Mesothelial cell of epicardium (in vitro differentiated cells): ENCODE measurements at regions not wholly inside any gene's neighbourhood (a gene's known extent, or its start where the extent isn't known, plus 50 kb on each side); places are given as distances from the start of the nearest gene placed in this dataset.

Source experiments
- DNase-seq, 2 experiments: peaks; one replicate each; pipeline ENCODE4 v3.0.0; 2021; ENCODE audit warnings: low spot score in 2 of 2; ENCODE audit not compliant: unreplicated experiment in 2 of 2
- H3K27ac Mint-ChIP-seq: 2 replicates; pipeline ENCODE4 v1.8.0; 2021; ENCODE audit warnings: mixed read lengths
- H3K27me3 Mint-ChIP-seq: 2 replicates; pipeline ENCODE4 v1.8.0; 2021; ENCODE audit warnings: low read depth, mixed read lengths
- H3K36me3 Mint-ChIP-seq: 2 replicates; pipeline ENCODE4 v1.8.0; 2021; ENCODE audit warnings: mixed read lengths
- H3K4me1 Mint-ChIP-seq: 2 replicates; pipeline ENCODE4 v1.8.0; 2021; ENCODE audit warnings: mixed read lengths
- H3K4me3 Mint-ChIP-seq: 2 replicates; pipeline ENCODE4 v1.8.0; 2021; ENCODE audit warnings: mild to moderate bottlenecking, moderate library complexity, mixed read lengths
- H3K9me3 Mint-ChIP-seq: 2 replicates; pipeline ENCODE4 v1.8.0; 2021; ENCODE audit warnings: mixed read lengths
- CTCF ChIP-seq: fragments of 200-600 bp; sonication (generic); IDR thresholded peaks from one replicate; pipeline ENCODE4 v1.5.0; 2021; ENCODE audit warnings: antibody characterized with exemption; ENCODE audit not compliant: unreplicated experiment

DNA sequence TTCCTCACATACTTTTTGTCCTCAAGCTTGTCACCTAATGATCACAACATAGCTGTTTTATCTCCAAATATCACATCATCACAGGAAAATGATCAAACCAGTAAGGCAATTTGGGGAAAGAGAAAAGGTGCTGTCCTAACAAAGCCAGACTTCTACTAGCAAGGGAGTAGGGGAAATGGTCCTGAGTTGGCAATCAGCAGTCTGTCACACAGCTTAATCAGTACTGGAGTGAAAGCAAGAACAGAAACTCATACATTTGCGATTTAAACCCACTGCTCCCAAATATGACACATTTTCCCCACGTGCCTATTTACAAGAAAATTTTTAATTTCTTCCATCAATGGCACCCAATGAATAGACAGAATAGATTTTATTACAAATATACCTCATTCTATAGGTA is 546.8 kb upstream of the FMR1 start:
- Mint-ChIP-seq H3K4me1 (no peaks in the 10 kb centered on the region), H3K27me3 (no peaks in the 10 kb centered on the region), H3K9me3 (peaks cover 41% of the 10 kb centered on the region), H3K36me3 (no peaks in the 10 kb centered on the region), H3K4me3 (no peak overlapping the region), H3K27ac (no peak overlapping the region)
- no peak for TF ChIP-seq CTCF
- DNase-seq, result no peak

DNA sequence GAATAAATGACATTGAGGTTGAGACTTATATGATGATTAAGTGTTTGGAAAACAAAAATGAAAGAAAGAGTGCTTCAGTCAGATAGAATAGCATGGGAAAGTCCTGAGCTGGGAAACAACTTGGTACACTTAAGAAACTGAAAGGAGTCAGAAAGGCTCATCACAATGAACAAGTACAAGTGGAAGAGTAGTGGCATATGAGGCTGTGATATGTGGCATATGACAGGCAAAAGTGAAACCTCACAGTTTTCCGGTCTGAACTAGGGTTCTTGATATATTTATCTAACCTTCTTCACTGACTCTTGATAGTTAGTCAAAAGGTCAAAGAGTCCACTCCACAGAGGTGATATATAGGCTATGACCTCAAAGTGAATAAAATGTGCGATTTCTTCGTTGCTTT is 537.1 kb upstream of the CXorf51A start:
- Mint-ChIP-seq H3K4me1 (no peaks in the 10 kb centered on the region), H3K27me3 (no peaks in the 10 kb centered on the region), H3K9me3 (peaks cover 57% of the 10 kb centered on the region), H3K27ac (no peak overlapping the region), H3K4me3 (no peak overlapping the region), H3K36me3 (no peaks in the 10 kb centered on the region)
- TF ChIP-seq CTCF, result no peak
- DNase-seq, result no peak

DNA sequence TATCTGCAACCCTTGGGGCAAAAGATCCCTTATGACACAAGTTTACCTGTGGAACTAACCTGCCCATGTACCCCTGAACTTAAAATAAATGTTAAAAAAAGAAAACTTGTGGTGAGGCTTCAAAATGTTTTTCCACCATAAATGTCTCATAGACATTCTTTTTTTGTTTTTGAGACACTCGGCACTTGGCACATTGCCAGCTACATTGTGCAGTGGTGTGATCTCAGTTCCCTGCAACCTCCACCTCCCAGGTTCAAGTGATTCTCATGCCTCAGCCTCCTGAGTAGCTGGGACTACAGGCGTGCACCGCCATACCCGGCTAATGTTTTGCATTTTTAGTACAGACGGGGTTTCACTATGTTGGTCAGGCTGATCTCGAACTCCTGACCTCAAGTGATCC is 528.9 kb upstream of the CXorf51A start:
- Mint-ChIP-seq H3K4me1 (no peaks in the 10 kb centered on the region), H3K27me3 (no peaks in the 10 kb centered on the region), H3K4me3 (no peak overlapping the region), H3K9me3 (peaks cover 34% of the 10 kb centered on the region), H3K27ac (no peak overlapping the region), H3K36me3 (no peaks in the 10 kb centered on the region)
- TF ChIP-seq CTCF, result no peak
- no peak for DNase-seq

DNA sequence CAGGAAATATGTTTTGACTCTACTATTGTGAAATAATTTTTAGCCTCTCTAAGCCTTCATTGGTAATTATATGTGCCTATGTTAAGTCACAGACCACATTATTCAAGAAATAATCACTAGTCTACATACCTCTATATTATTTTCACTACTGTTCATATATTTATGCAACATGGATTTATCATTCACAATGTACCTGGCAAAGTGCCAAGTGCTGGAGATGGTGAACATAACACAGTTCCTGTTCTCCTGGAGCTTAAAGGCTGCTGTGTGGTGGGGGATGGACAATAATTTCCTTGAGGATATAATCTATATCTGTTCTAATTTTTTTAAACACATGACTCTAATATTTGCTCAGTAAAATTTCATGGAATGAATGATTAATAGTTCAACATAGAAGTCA is 527.7 kb upstream of the CXorf51A start:
- Mint-ChIP-seq H3K27me3 (no peaks in the 10 kb centered on the region), H3K4me1 (no peaks in the 10 kb centered on the region), H3K9me3 (peaks cover 27% of the 10 kb centered on the region), H3K4me3 (no peak overlapping the region), H3K36me3 (no peaks in the 10 kb centered on the region), H3K27ac (no peak overlapping the region)
- TF ChIP-seq CTCF, result no peak
- DNase-seq, result no peak

DNA sequence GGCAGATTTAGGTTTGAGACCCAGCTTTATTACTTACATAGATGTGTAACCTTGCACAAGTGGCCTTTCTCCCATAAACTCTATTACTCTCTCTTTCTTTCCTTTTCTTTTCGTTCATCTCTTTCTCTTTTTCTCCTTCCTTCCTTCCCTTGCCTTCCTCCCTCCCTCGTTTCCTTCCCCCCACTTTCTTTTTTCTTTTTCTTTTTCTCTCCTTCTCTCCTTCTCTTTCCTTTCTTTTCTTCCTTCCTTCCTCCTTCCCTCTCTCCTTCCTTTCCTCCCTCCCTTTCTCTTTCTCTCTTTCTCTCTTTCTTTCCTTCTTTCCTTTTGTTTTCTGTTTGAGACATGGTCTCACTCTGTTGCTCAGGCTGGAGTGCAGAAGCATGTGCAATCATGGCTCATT is 526.4 kb upstream of the CXorf51A start:
- Mint-ChIP-seq H3K4me3 (no peak overlapping the region), H3K27me3 (no peaks in the 10 kb centered on the region), H3K9me3 (peaks cover 27% of the 10 kb centered on the region), H3K36me3 (no peaks in the 10 kb centered on the region), H3K4me1 (no peaks in the 10 kb centered on the region), H3K27ac (no peak overlapping the region)
- TF ChIP-seq CTCF, result no peak
- no peak for DNase-seq

- DNase-seq, result no peak
- no peak for TF ChIP-seq CTCF
- Mint-ChIP-seq H3K4me1 (no peaks in the 10 kb centered on the region), H3K36me3 (no peaks in the 10 kb centered on the region), H3K9me3 (peaks cover 16% of the 10 kb centered on the region), H3K27ac (no peak overlapping the region), H3K4me3 (no peak overlapping the region), H3K27me3 (no peaks in the 10 kb centered on the region)
Measured at GRCh38 chrX:147333821-147334220, 519.3 kb upstream of the CXorf51A start.
